ENCODE measurements at regions not wholly inside any gene's neighbourhood (a gene's known extent, or its start where the extent isn't known, plus 50 kb on each side); places are given as distances from the start of the nearest gene placed in this dataset.

DNA sequence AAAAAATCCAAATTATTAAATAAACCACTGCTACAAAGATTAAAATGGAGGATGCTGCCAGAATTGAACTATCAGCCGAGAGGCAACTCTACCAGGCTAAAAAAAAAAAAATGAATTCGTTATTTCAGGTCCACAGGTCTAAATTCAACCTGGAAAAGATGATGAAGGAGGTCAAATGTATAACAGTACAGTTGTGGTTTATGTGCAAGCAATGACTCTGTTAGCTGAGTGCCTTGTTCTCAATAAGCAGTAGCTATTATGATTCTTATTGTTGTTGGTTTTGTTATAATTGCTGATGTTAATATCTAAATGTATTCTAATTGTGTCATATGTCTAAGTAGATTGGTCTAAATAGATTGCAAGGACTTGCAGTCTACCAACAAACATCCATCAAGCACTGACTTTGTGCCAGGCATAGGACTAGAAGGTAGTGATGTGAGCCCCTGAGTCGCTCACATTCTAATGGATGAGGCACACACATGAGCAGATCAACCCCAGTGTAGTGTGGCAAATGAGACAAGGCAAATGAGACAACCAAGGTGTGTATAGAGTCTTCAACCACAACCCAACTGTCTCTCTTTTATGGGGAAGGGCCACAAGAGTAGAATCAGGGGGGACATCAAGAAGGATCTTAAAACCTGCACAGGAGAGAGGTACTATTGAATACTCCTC, 77.0 kb upstream of the PLEKHG7 start:
- TF ChIP-seq POLR2AphosphoS5 (IDR thresholded peaks at IDR 0.05; ENCODE audit: borderline replicate concordance, low read depth, low read length) (no peak), EZH2 (IDR thresholded peaks at IDR 0.05) (no peak)
